ENCODE measurements at regions not wholly inside any gene's neighbourhood (a gene's known extent, or its start where the extent isn't known, plus 50 kb on each side); places are given as distances from the start of the nearest gene placed in this dataset.

- H3K27ac Mint-ChIP-seq (ENCODE audit: unreplicated experiment): peak overlapping the region; percentile 60
- no peaks in the 10 kb centered on the region for H3K27me3 Mint-ChIP-seq (ENCODE audit: low read depth)
- H3K4me1 Mint-ChIP-seq: peaks cover 45% of the 10 kb centered on the region
- DNase-seq (ENCODE audit: low read depth, low spot score): no peak
- no peak overlapping the region for H3K4me3 Mint-ChIP-seq
- TF ChIP-seq, protein P1, sequence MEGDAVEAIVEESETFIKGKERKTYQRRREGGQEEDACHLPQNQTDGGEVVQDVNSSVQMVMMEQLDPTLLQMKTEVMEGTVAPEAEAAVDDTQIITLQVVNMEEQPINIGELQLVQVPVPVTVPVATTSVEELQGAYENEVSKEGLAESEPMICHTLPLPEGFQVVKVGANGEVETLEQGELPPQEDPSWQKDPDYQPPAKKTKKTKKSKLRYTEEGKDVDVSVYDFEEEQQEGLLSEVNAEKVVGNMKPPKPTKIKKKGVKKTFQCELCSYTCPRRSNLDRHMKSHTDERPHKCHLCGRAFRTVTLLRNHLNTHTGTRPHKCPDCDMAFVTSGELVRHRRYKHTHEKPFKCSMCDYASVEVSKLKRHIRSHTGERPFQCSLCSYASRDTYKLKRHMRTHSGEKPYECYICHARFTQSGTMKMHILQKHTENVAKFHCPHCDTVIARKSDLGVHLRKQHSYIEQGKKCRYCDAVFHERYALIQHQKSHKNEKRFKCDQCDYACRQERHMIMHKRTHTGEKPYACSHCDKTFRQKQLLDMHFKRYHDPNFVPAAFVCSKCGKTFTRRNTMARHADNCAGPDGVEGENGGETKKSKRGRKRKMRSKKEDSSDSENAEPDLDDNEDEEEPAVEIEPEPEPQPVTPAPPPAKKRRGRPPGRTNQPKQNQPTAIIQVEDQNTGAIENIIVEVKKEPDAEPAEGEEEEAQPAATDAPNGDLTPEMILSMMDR (conservative IDR thresholded peaks at IDR 0.05): no peak
- no peaks in the 10 kb centered on the region for H3K36me3 Mint-ChIP-seq (ENCODE audit: low read depth)
- no peaks in the 10 kb centered on the region for H3K9me3 Mint-ChIP-seq
These were observed 348.4 kb upstream of the KLHL29 start for GRCh38 chr2:23036629-23037028.

- Mint-ChIP-seq H3K27me3 (ENCODE audit: low read depth) (no peaks in the 10 kb centered on the region), H3K9me3 (no peaks in the 10 kb centered on the region), H3K27ac (ENCODE audit: unreplicated experiment) (peak overlapping the region; percentile 58), H3K4me1 (peaks cover 46% of the 10 kb centered on the region), H3K4me3 (peak overlapping the region; percentile 15), H3K36me3 (ENCODE audit: low read depth) (no peaks in the 10 kb centered on the region)
- DNase-seq (ENCODE audit: low read depth, low spot score): no peak
- TF ChIP-seq, protein P1 (conservative IDR thresholded peaks at IDR 0.05): no peak
These were observed 347.4 kb upstream of the KLHL29 start for GRCh38 chr2:23037596-23037995.

GRCh38 chr2:23041443-23041842 is 343.5 kb upstream of the KLHL29 start:
- H3K4me3 Mint-ChIP-seq: no peak overlapping the region
- no peak overlapping the region for H3K27ac Mint-ChIP-seq (ENCODE audit: unreplicated experiment)
- DNase-seq (ENCODE audit: low read depth, low spot score): no peak
- H3K27me3 Mint-ChIP-seq (ENCODE audit: low read depth): no peaks in the 10 kb centered on the region
- no peaks in the 10 kb centered on the region for H3K9me3 Mint-ChIP-seq
- no peaks in the 10 kb centered on the region for H3K36me3 Mint-ChIP-seq (ENCODE audit: low read depth)
- H3K4me1 Mint-ChIP-seq: peaks cover 28% of the 10 kb centered on the region
- TF ChIP-seq, protein P1 (conservative IDR thresholded peaks at IDR 0.05): no peak

DNA sequence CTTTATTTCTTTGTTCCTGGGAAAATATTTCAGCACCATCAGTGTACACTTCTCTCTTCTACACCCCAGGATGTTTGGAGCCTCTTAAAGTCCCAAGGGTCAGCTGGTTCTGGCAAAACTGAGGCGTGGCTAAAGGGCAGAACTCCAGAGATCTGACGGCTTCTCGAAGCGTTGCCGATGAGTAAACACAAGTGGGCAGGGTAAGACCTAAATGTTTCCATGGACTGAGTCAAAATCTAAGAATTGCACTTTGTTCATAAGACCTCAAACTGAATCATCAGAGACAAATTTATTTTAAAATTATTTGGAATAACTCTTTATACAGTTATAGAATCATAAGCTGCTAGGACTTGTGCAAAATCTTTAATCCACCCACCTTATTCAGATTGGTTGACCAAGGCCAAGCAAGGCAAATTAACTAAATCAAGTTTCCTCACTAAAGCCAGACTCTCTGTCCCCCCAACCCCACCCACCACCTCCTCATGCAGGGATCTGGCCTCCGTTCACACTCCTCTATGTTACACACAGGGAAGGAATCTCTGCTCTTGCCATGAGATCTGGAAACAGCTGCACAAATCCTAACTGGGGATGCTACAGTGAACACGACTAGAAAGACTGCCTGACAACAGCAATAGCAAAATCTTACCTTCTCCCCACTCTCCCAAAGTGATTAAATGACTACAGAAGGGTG is 342.6 kb upstream of the KLHL29 start:
- Mint-ChIP-seq H3K9me3 (no peaks in the 10 kb centered on the region), H3K4me1 (peaks cover 19% of the 10 kb centered on the region), H3K36me3 (ENCODE audit: low read depth) (no peaks in the 10 kb centered on the region), H3K27me3 (ENCODE audit: low read depth) (no peaks in the 10 kb centered on the region), H3K27ac (ENCODE audit: unreplicated experiment) (no peak overlapping the region), H3K4me3 (no peak overlapping the region)
- TF ChIP-seq, protein P1 (conservative IDR thresholded peaks at IDR 0.05): no peak
- DNase-seq (ENCODE audit: low read depth, low spot score): no peak

GRCh38 chr2:23050388-23050787 is 334.6 kb upstream of the KLHL29 start:
- H3K4me1 Mint-ChIP-seq: peaks cover 18% of the 10 kb centered on the region
- H3K36me3 Mint-ChIP-seq (ENCODE audit: low read depth): no peaks in the 10 kb centered on the region
- H3K9me3 Mint-ChIP-seq: peaks cover 2% of the 10 kb centered on the region
- no peaks in the 10 kb centered on the region for H3K27me3 Mint-ChIP-seq (ENCODE audit: low read depth)
- no peak overlapping the region for H3K27ac Mint-ChIP-seq (ENCODE audit: unreplicated experiment)
- no peak overlapping the region for H3K4me3 Mint-ChIP-seq
- no peak for DNase-seq (ENCODE audit: low read depth, low spot score)
- TF ChIP-seq, protein P1 (conservative IDR thresholded peaks at IDR 0.05): no peak

Data from neural crest cell (in vitro differentiated cells).